ENCODE measurements at regions not wholly inside any gene's neighbourhood (a gene's known extent, or its start where the extent isn't known, plus 50 kb on each side); places are given as distances from the start of the nearest gene placed in this dataset.

DNA sequence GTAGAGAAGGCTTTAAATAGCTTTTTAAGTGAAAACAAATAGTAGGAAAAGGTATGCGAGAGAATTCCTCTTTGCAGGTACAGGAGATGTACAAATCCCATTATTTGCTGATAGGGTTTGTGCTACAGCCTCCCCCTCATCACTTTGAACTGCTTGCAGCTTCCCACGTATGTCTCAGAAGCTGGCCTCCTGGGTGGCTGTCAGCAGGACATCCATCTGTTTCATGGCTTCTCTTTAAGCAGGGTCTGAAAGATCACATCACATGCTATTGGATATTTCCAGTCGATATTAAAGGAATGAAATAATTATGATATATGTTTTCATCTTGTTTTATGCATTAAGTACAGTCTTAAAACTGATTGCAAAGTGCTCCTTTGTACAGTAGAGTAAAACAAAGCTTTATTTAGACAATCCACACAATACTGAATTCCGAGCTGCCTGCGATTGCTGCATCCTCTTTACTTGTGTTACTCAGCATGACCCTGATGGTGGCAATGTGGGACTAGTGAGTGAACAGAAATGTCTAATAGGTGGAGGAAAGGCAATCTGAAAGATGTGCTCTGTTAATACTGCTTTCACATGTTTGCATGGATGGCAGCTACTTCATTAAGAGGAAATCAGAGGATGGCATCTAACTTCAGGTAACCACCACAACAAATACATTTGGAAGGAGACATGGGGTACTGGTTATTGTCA is 930.6 kb upstream of the SEMA6D start:
- TF ChIP-seq, protein P1, sequence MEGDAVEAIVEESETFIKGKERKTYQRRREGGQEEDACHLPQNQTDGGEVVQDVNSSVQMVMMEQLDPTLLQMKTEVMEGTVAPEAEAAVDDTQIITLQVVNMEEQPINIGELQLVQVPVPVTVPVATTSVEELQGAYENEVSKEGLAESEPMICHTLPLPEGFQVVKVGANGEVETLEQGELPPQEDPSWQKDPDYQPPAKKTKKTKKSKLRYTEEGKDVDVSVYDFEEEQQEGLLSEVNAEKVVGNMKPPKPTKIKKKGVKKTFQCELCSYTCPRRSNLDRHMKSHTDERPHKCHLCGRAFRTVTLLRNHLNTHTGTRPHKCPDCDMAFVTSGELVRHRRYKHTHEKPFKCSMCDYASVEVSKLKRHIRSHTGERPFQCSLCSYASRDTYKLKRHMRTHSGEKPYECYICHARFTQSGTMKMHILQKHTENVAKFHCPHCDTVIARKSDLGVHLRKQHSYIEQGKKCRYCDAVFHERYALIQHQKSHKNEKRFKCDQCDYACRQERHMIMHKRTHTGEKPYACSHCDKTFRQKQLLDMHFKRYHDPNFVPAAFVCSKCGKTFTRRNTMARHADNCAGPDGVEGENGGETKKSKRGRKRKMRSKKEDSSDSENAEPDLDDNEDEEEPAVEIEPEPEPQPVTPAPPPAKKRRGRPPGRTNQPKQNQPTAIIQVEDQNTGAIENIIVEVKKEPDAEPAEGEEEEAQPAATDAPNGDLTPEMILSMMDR (IDR thresholded peaks at IDR 0.05; ENCODE audit: low read length), result no peak
- TF ChIP-seq EZH2 (IDR thresholded peaks at IDR 0.05; ENCODE audit: borderline replicate concordance, low read length), result no peak
